Tibial nerve (tissue), 3 donors: ENCODE measurements at regions not wholly inside any gene's neighbourhood (a gene's known extent, or its start where the extent isn't known, plus 50 kb on each side); places are given as distances from the start of the nearest gene placed in this dataset.

ENCODE experiments used
- CTCF ChIP-seq, 5 experiments: fragments of 200-600 bp in 3 of 5; fragments of 450-650 bp in 2 of 5; sonication (generic) in 3 of 5; IDR thresholded peaks; one replicate each; pipeline ENCODE4 v1.5.1; 2016 to 2019; ENCODE audit warnings: antibody characterized with exemption in 5 of 5, mild to moderate bottlenecking in 3 of 5, moderate library complexity in 2 of 5
- POLR2A ChIP-seq, 2 donors: fragments of 450-650 bp; IDR thresholded peaks; one replicate each; pipeline ENCODE4 v1.6.1; 2017; ENCODE audit warnings: antibody characterized with exemption in 2 of 2, mild to moderate bottlenecking in 2 of 2, moderate library complexity in 2 of 2

GRCh38 chr5:99348597-99348996 is 419.8 kb upstream of the CHD1 start:
- TF ChIP-seq CTCF (IDR thresholded peaks at IDR 0.05), result no peak
- TF ChIP-seq POLR2A (IDR thresholded peaks at IDR 0.05), result no peak
